Nephron progenitor cell (in vitro differentiated cells): ENCODE measurements at regions not wholly inside any gene's neighbourhood (a gene's known extent, or its start where the extent isn't known, plus 50 kb on each side); places are given as distances from the start of the nearest gene placed in this dataset.
A peak's percentile ranks its signal among the peaks of the same experiment; 100 is the strongest.

Source experiments
- DNase-seq: peaks from one replicate; pipeline ENCODE4 v3.0.0; 2021
- H3K27ac Mint-ChIP-seq: 2 replicates; pipeline ENCODE4 v1.8.0; 2021; ENCODE audit warnings: mild to moderate bottlenecking, moderate library complexity, mixed read lengths
- H3K27me3 Mint-ChIP-seq: 2 replicates; pipeline ENCODE4 v1.8.0; 2021; ENCODE audit warnings: mild to moderate bottlenecking, low read depth, mixed read lengths; ENCODE audit not compliant: poor library complexity
- H3K36me3 Mint-ChIP-seq: 2 replicates; pipeline ENCODE4 v1.8.0; 2021; ENCODE audit warnings: low read depth, mixed read lengths
- H3K4me1 Mint-ChIP-seq: 2 replicates; pipeline ENCODE4 v1.8.0; 2021; ENCODE audit warnings: mixed read lengths
- H3K4me3 Mint-ChIP-seq: 2 replicates; pipeline ENCODE4 v1.8.0; 2021; ENCODE audit warnings: mild to moderate bottlenecking, moderate library complexity, mixed read lengths
- H3K9me3 Mint-ChIP-seq: 2 replicates; pipeline ENCODE4 v1.8.0; 2021; ENCODE audit warnings: mild to moderate bottlenecking, moderate library complexity, mixed read lengths
- TF ChIP-seq, protein P1 (sequence below): fragments of 200-600 bp; sonication (generic); IDR thresholded peaks from 2 replicates; pipeline ENCODE4 v1.5.0; 2021; ENCODE audit warnings: antibody characterized with exemption

- Mint-ChIP-seq H3K4me3 (no peak overlapping the region), H3K36me3 (peaks cover 5% of the 10 kb centered on the region), H3K4me1 (peaks cover 60% of the 10 kb centered on the region), H3K9me3 (peaks cover 12% of the 10 kb centered on the region), H3K27me3 (peaks cover 16% of the 10 kb centered on the region), H3K27ac (peak overlapping the region; percentile 5)
- DNase-seq = peak; percentile 18
- TF ChIP-seq, protein P1, sequence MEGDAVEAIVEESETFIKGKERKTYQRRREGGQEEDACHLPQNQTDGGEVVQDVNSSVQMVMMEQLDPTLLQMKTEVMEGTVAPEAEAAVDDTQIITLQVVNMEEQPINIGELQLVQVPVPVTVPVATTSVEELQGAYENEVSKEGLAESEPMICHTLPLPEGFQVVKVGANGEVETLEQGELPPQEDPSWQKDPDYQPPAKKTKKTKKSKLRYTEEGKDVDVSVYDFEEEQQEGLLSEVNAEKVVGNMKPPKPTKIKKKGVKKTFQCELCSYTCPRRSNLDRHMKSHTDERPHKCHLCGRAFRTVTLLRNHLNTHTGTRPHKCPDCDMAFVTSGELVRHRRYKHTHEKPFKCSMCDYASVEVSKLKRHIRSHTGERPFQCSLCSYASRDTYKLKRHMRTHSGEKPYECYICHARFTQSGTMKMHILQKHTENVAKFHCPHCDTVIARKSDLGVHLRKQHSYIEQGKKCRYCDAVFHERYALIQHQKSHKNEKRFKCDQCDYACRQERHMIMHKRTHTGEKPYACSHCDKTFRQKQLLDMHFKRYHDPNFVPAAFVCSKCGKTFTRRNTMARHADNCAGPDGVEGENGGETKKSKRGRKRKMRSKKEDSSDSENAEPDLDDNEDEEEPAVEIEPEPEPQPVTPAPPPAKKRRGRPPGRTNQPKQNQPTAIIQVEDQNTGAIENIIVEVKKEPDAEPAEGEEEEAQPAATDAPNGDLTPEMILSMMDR = no peak
These were observed 477.2 kb upstream of the CAMK1G start for GRCh38 chr1:209106237-209106741.

DNA sequence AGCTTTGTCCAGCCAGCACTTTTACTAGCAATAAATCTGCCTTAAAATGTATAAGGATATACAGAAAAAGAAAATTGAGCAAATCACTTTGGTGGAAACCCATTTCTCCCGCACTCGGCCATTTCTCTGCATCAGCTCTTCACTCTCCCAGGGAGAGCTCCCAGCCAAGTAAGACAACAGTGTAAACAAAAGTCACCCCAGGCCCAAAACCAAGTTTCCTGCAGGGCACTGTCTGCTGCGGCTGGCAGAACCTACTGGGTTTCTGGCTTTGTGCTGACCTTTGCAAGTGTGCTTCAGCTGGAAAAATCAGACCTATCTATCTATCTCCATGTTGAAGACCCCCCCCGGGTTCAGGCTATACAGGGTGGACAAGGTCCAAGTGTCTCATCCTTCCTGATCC lies 476.7 kb upstream of the CAMK1G start:
- Mint-ChIP-seq H3K27ac (no peak overlapping the region), H3K4me3 (no peak overlapping the region), H3K27me3 (peaks cover 13% of the 10 kb centered on the region), H3K4me1 (peaks cover 66% of the 10 kb centered on the region), H3K36me3 (peaks cover 5% of the 10 kb centered on the region), H3K9me3 (peaks cover 12% of the 10 kb centered on the region)
- TF ChIP-seq, protein P1 = no peak
- no peak for DNase-seq

- DNase-seq = no peak
- peak overlapping the region; percentile 23 for H3K27ac Mint-ChIP-seq
- peaks cover 12% of the 10 kb centered on the region for H3K9me3 Mint-ChIP-seq
- TF ChIP-seq, protein P1 = no peak
- peaks cover 68% of the 10 kb centered on the region for H3K4me1 Mint-ChIP-seq
- peaks cover 13% of the 10 kb centered on the region for H3K27me3 Mint-ChIP-seq
- H3K36me3 Mint-ChIP-seq = peaks cover 5% of the 10 kb centered on the region
- no peak overlapping the region for H3K4me3 Mint-ChIP-seq
These were observed 476.0 kb upstream of the CAMK1G start for GRCh38 chr1:209107535-209107934.

- Mint-ChIP-seq H3K4me3 (no peak overlapping the region), H3K4me1 (peaks cover 78% of the 10 kb centered on the region), H3K27ac (no peak overlapping the region), H3K27me3 (peaks cover 7% of the 10 kb centered on the region), H3K36me3 (peaks cover 5% of the 10 kb centered on the region), H3K9me3 (peaks cover 12% of the 10 kb centered on the region)
- TF ChIP-seq, protein P1 = no peak
- DNase-seq = no peak
These were observed 474.3 kb upstream of the CAMK1G start for GRCh38 chr1:209109001-209109785.

DNA sequence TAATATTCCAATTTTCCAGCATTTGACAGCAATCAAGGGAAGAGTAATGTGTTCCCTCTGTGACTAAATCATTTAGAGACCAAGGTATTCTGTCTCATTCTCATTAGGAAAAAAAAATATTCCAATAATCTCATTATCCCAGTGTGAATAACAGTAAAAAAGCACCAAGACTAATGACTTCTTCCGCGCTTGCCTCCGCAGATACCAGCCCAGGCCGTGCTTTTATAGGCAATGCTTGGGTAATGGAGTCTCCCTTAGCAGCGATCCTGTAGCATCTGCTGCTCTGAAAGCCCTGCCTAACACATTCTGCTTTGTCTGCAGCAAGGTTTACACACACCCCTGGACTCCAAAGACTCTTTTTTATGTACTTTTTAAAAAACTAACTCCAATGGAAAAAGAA lies 470.0 kb upstream of the CAMK1G start:
- Mint-ChIP-seq H3K27me3 (no peaks in the 10 kb centered on the region), H3K4me3 (peak overlapping the region; percentile 20), H3K9me3 (peaks cover 2% of the 10 kb centered on the region), H3K36me3 (no peaks in the 10 kb centered on the region), H3K27ac (peak overlapping the region; percentile 78), H3K4me1 (peaks cover 56% of the 10 kb centered on the region)
- TF ChIP-seq, protein P1 = no peak
- no peak for DNase-seq

- Mint-ChIP-seq H3K4me1 (peaks cover 33% of the 10 kb centered on the region), H3K36me3 (no peaks in the 10 kb centered on the region), H3K4me3 (no peak overlapping the region), H3K27me3 (no peaks in the 10 kb centered on the region), H3K27ac (no peak overlapping the region), H3K9me3 (no peaks in the 10 kb centered on the region)
- no peak for DNase-seq
- TF ChIP-seq, protein P1 = no peak
These were observed 466.8 kb upstream of the CAMK1G start for GRCh38 chr1:209116705-209117104.
